ENCODE measurements at regions not wholly inside any gene's neighbourhood (a gene's known extent, or its start where the extent isn't known, plus 50 kb on each side); places are given as distances from the start of the nearest gene placed in this dataset.

GRCh38 chr7:123275036-123275753, 75.4 kb upstream of the SLC13A1 start:
- no peak overlapping the region for H3K9ac ChIP-seq (ENCODE audit: insufficient read depth, low read length)
- H3K27me3 ChIP-seq (ENCODE audit: control insufficient read depth, insufficient read depth, low read length): no peaks in the 10 kb centered on the region
- no peaks in the 10 kb centered on the region for H3K4me1 ChIP-seq (ENCODE audit: control insufficient read depth, extremely low read depth, insufficient read depth, low read length)
- DNase-seq (ENCODE audit: low read depth in 2 of 2): peak; percentile 2 to 59
- H3K4me2 ChIP-seq (ENCODE audit: extremely low read depth, insufficient read depth, low read length): no peak overlapping the region
- H3K9me3 ChIP-seq (ENCODE audit: control insufficient read depth, insufficient read depth, low read depth, low read length): no peaks in the 10 kb centered on the region
- no peaks in the 10 kb centered on the region for H3K79me2 ChIP-seq (ENCODE audit: control insufficient read depth, insufficient read depth, low read length)
- TF ChIP-seq CTCF (conservative IDR thresholded peaks at IDR 0.05 in 1 of 2, IDR thresholded peaks at IDR 0.05 in 1 of 2; ENCODE audit: low read depth in 1 of 2, low read length in 2 of 2) (no peak), EZH2 (IDR thresholded peaks at IDR 0.05; ENCODE audit: low read length, missing control alignments) (no peak)
- H4K20me1 ChIP-seq (ENCODE audit: control insufficient read depth, extremely low read depth, insufficient read depth, low read length): no peaks in the 10 kb centered on the region
- no peaks in the 10 kb centered on the region for H3K36me3 ChIP-seq (ENCODE audit: control insufficient read depth, insufficient read depth, low read length)
- H3K4me3 ChIP-seq (replicated peaks in 1 of 4; ENCODE audit: control extremely low read depth in 1 of 4, insufficient read depth in 1 of 4, low read depth in 3 of 4, low read length in 4 of 4): no peak overlapping the region
- H2AFZ ChIP-seq (ENCODE audit: low read length): no peak overlapping the region
- H3K27ac ChIP-seq (ENCODE audit: insufficient read depth, low read length): no peak overlapping the region

- H3K9ac ChIP-seq (ENCODE audit: insufficient read depth, low read length): no peak overlapping the region
- H3K4me1 ChIP-seq (ENCODE audit: control insufficient read depth, extremely low read depth, insufficient read depth, low read length): no peaks in the 10 kb centered on the region
- no peaks in the 10 kb centered on the region for H3K79me2 ChIP-seq (ENCODE audit: control insufficient read depth, insufficient read depth, low read length)
- TF ChIP-seq CTCF (conservative IDR thresholded peaks at IDR 0.05 in 1 of 2, IDR thresholded peaks at IDR 0.05 in 1 of 2; ENCODE audit: low read depth in 1 of 2, low read length in 2 of 2) (no peak), EZH2 (IDR thresholded peaks at IDR 0.05; ENCODE audit: low read length, missing control alignments) (no peak)
- no peak for DNase-seq (ENCODE audit: low read depth in 2 of 2)
- H3K4me3 ChIP-seq (replicated peaks in 1 of 4; ENCODE audit: control extremely low read depth in 1 of 4, insufficient read depth in 1 of 4, low read depth in 3 of 4, low read length in 4 of 4): no peak overlapping the region
- H3K36me3 ChIP-seq (ENCODE audit: control insufficient read depth, insufficient read depth, low read length): no peaks in the 10 kb centered on the region
- no peaks in the 10 kb centered on the region for H3K9me3 ChIP-seq (ENCODE audit: control insufficient read depth, insufficient read depth, low read depth, low read length)
- no peak overlapping the region for H3K27ac ChIP-seq (ENCODE audit: insufficient read depth, low read length)
- no peaks in the 10 kb centered on the region for H3K27me3 ChIP-seq (ENCODE audit: control insufficient read depth, insufficient read depth, low read length)
- no peak overlapping the region for H2AFZ ChIP-seq (ENCODE audit: low read length)
- no peak overlapping the region for H3K4me2 ChIP-seq (ENCODE audit: extremely low read depth, insufficient read depth, low read length)
- H4K20me1 ChIP-seq (ENCODE audit: control insufficient read depth, extremely low read depth, insufficient read depth, low read length): no peaks in the 10 kb centered on the region
Measured at GRCh38 chr7:123273185-123273584, 73.4 kb upstream of the SLC13A1 start.

- TF ChIP-seq CTCF (conservative IDR thresholded peaks at IDR 0.05 in 1 of 2, IDR thresholded peaks at IDR 0.05 in 1 of 2; ENCODE audit: low read depth in 1 of 2, low read length in 2 of 2) (no peak), EZH2 (IDR thresholded peaks at IDR 0.05; ENCODE audit: low read length, missing control alignments) (no peak)
- Histone ChIP-seq H3K27ac (ENCODE audit: insufficient read depth, low read length) (no peak overlapping the region), H4K20me1 (ENCODE audit: control insufficient read depth, extremely low read depth, insufficient read depth, low read length) (no peaks in the 10 kb centered on the region), H3K9ac (ENCODE audit: insufficient read depth, low read length) (no peak overlapping the region), H3K9me3 (ENCODE audit: control insufficient read depth, insufficient read depth, low read depth, low read length) (no peaks in the 10 kb centered on the region), H3K4me2 (ENCODE audit: extremely low read depth, insufficient read depth, low read length) (no peak overlapping the region), H2AFZ (ENCODE audit: low read length) (no peak overlapping the region), H3K4me1 (ENCODE audit: control insufficient read depth, extremely low read depth, insufficient read depth, low read length) (no peaks in the 10 kb centered on the region), H3K4me3 (replicated peaks in 1 of 4; ENCODE audit: control extremely low read depth in 1 of 4, insufficient read depth in 1 of 4, low read depth in 3 of 4, low read length in 4 of 4) (no peak overlapping the region), H3K79me2 (ENCODE audit: control insufficient read depth, insufficient read depth, low read length) (no peaks in the 10 kb centered on the region), H3K36me3 (ENCODE audit: control insufficient read depth, insufficient read depth, low read length) (no peaks in the 10 kb centered on the region), H3K27me3 (ENCODE audit: control insufficient read depth, insufficient read depth, low read length) (no peaks in the 10 kb centered on the region)
- no peak for DNase-seq (ENCODE audit: low read depth in 2 of 2)
Measured at GRCh38 chr7:123271856-123272255, 72.1 kb upstream of the SLC13A1 start.

Data from fibroblast of lung (primary cell).